HG02763 (cell line): ENCODE measurements at regions not wholly inside any gene's neighbourhood (a gene's known extent, or its start where the extent isn't known, plus 50 kb on each side); places are given as distances from the start of the nearest gene placed in this dataset.

ENCODE experiments used
- ATAC-seq: cut with Tn5 transposase; IDR thresholded peaks from one replicate; pipeline ENCODE4 v1.9.1; 2021; ENCODE audit warnings: mild to moderate bottlenecking, moderate library complexity; ENCODE audit not compliant: unreplicated experiment

DNA sequence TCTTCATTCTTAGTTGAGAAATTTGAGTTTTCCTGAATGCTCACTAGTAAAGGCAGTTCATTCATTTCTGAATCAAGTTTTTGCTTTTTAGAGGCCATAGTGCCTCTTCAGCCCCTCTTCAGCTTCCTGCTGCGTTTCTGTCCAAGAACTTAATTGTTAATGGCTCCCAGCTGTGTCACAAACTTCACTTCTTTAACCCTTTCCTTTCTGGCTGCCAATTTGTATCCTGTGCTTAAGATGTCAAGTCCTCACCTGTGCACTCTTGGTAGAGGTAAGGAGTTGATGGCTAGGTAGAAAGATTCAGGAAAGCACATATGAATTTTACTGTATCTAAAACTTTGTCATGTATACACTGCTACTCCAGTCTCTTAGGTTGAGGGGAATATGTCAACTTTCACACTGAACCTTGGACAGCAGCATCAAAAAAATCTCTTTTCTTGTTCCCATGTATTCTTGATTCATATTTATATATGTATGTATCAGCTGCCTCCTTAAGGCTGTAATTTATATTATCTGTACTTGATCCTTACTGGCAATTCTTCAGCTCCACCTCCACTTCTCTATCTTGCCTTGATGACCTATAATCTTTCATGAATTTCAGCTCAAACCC, 612.8 kb downstream of the LMO4 start:
- no peak for ATAC-seq

- ATAC-seq: no peak
Measured at GRCh38 chr1:87942165-87942564, 613.5 kb downstream of the LMO4 start.

DNA sequence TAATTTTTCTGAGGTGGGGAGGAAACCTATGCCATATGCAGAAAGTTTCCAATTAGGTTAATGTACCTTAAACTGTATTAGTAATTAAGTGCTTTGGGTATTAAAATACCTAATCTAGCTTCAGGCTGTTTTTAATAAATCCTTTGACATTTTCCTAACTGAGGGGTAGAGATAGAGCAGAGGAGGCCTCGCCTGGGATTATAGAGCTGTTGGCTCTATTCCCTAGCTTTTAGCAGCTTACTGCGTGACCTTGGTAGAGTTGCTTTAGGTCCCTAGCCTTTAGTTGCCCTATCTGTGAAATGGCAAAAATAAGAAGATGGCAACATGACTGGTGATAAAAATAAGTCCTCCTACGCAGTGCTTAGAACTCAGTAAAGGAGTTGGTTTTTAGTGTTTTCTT, 621.0 kb downstream of the LMO4 start:
- no peak for ATAC-seq

GRCh38 chr1:87950369-87950768, 621.7 kb downstream of the LMO4 start:
- no peak for ATAC-seq

DNA sequence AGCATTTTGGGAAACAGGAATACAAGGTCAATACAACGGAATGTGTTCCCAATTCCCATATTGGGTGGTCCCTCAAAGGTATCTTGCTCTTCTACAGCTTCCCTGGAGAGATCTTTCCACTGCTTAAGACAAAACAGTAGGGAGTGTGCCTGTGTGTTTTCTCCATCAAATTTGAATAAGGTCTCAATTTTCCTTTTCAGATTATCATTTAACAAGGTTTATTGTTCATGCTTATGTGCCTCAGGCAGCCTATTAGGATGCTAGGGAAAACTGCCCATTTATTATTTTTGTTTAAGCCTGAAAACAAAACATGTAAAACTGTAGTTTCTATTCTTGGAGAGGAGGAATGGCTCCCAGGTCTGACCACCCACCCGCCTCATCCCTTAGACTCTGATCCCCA, 622.7 kb downstream of the LMO4 start:
- no peak for ATAC-seq

DNA sequence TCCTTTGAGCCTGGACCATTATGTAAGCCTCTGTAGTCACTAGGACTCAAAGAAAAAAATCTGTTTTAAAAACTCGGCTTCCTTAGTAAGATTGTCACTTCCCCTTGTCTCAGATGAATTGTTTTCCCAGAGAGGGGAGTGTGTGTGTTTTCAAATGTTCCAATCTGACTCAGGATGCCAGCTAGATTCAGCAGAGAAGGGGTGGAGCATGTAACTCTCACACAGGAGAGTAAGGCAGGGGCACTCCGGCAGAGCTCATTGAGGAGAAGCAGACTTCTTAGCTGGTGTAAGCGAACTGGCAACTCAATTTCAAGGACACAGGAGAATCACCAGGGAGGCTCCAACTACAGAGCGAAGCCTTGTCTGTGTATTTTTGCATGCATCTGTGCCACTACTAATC, 623.2 kb downstream of the LMO4 start:
- no peak for ATAC-seq

- ATAC-seq: no peak
Measured at GRCh38 chr1:87953121-87953520, 624.4 kb downstream of the LMO4 start.

DNA sequence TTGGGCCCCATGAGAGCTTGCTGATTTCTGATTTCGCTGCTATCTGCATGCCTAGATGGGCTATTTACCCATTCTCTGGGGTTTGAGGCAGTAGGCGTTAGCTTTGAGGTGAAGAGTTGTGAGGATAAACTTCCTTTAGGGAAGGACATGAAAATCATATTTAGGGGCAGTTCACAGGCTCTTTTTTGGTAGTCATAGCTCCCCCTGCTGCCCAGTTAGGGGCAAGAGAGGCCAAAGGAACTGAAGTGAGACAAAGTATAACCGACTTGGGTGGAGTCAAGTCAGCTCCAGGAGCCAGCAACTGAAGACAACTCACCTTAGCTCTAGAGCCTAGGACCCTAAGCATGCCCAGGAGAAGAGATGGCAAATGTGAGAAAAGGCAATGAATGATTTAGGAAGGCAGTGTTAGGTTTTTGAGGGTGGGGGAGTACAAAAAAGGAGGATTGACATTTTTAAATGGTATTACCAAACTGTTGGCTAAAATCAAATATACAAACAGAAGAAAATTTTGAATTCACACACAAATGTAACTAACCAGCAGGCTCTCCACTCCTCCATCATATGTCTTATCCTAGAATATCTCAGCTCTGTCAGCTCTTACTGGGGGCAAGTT, 625.2 kb downstream of the LMO4 start:
- ATAC-seq: peak; percentile 74

- ATAC-seq: no peak
Measured at GRCh38 chr1:87955038-87955437, 626.4 kb downstream of the LMO4 start.

GRCh38 chr1:87956072-87956471, 627.4 kb downstream of the LMO4 start:
- no peak for ATAC-seq

DNA sequence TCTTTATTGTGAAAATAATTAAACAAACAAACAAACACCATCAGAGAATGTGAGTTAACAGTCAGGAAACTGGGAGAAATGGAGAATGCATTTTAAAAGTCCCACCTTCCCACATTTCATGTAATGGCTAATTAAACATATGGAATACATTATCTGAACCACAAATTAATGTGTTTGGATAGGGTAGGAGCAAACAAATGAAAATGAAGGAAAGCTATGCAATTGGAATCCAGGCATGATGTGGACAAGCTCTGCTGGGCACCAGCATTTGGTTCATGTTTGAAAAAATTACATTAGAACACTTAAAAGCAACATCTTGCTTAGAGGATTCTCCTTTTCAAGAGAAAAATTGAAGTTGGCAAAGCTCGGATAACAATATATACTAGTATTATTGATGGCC, 628.1 kb downstream of the LMO4 start:
- no peak for ATAC-seq

DNA sequence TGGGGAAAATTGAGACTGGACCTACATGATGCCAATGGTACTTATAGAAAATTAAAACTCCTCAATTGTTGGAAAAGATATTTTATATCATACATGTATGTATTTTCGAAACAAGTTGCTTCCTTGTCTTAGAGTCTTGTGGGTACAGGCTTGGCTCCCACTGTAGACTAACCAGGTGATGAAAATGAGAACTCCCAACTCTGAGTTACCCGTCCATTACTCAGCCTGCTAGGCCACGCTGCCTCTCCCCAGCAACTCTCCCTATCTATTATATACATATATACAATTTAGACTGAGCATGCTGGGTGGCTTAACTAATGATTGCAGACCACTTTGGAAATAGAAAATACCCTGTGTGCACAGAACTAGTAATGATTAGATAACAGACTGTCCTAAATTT, 628.7 kb downstream of the LMO4 start:
- ATAC-seq: no peak

DNA sequence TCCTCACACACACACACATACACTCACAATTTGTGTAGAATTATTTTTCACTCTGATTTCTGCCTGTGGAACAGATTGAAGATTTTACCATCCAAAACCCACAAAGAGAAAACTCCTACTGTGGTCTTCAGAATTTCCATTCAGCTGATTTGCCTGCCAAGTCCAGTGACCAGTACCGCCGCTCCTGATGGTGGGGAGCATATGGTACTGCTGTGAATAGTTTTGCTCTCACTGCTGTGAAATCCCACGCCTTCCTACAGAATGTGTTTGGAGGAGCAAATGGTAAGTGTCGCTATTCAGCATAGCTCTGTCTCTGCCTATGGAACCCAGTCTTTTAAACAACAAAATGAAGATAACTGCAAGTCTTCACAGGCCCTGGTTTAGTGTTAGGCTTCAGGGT, 629.5 kb downstream of the LMO4 start:
- ATAC-seq: no peak

DNA sequence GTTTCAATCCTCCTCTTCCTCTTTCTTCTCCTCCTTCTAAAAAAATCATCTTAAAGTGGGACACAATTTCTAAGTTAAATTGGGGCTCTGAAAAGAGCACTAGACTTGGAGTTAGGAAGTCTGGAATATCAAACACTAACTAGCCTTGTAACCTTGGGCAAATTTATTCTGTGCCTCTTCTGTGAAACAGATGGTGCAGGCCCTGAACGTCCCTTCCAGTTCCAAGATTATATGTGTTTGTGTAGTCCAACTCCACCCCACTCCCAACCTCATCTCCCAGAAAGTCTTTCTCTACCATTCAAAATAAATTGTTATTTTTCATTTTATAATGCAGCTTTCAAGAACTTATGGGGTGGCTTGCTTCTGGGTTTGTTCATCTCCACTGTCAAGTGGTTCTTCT, 630.0 kb downstream of the LMO4 start:
- no peak for ATAC-seq

DNA sequence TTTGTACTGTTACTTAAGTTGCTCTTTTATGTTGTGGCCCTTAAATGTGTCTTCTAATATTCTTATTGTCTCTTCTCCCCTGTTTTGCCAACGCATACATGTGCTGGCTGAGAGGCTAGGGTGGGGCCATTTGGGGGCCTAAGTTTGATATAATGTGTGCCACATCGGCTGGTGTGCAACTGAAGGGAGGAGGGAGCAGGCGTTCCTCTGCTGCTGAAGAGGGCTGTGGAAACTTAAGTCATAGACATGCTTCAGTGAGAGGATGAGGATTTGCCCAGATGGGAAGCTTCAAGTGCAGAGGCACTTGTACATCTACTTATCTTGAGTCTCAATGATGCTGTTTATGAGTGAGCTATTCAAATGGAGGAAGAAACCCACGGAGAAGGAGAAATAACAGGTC, 630.6 kb downstream of the LMO4 start:
- ATAC-seq: no peak

DNA sequence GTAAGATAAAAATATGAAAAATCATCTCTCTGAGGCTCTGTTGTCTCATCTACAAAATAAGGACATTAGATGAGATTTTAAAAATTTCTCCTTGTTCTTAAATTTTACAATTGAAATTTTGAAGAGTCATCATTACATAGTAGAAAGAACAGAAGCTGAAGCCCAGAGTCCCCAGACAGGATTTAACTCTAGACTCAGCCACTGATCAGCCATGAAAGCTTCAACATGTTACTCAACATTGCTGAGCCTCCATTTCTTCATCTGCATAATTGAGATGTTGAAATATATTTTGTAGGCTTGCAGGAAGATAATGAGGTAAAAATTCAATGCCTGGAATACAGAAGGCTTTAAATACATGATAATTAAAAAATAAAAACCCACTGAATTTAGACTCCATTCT, 633.3 kb downstream of the LMO4 start:
- ATAC-seq: no peak

GRCh38 chr1:87963556-87963955, 634.9 kb downstream of the LMO4 start:
- ATAC-seq: no peak

DNA sequence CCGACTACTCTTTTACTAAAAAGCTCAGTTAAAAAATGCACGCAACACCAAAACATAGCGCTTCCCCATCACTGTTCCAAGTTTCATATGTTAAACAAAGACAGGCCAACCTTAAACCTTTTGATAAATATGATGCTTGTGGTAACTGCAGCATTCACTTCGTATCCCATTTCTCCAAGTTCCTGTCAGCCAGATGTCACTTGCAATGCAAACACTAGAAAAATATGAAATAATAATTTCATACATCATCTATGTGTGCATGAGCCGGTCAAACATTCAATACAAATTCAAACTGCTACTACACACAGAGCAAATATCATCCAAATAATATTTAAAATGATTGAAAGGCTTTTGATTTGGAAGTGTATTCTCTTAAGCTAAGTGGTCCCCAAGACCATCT, 636.5 kb downstream of the LMO4 start:
- ATAC-seq: no peak

GRCh38 chr1:87968197-87968955, 639.7 kb downstream of the LMO4 start:
- ATAC-seq: no peak

DNA sequence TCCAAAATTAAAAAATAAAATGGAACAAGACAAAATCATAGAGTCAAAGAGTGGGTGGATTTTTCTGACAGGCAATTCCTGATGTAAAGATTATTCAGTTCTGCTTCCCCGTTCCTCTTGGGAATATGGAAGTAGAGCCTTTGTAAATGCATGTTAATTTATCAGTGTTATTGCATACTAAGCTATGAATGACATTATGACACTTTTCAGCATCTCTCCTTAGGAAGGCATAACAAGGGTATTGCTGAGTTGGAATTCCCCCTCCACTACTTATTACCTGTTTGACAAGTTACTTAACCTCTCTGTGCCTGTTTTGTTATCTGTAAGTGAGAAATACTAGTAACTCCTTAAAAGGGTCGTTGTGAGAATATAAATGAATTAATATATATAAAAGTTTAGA, 640.4 kb downstream of the LMO4 start:
- no peak for ATAC-seq

DNA sequence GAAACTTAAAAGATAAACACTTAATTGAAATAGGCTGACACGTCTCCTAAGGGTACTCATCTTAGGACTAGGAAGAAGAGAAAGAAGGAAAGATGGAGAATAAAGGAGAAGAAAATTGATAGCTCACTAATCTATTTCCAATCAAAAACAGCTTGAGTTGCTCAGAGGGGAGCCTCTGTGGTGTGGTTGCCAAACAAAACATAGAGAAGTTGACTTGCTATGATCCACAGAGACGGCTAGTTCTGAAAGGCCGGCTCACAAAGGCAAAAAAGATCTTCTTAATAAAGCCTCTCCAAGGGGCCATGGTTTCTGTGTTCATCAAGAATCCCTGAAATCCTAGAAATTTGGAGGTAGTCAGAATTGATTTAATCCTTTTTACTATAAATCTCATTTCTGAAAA, 644.1 kb downstream of the LMO4 start:
- no peak for ATAC-seq

GRCh38 chr1:87973896-87974295, 645.2 kb downstream of the LMO4 start:
- ATAC-seq: no peak
